GM12878 (cell line): ENCODE measurements at regions not wholly inside any gene's neighbourhood (a gene's known extent, or its start where the extent isn't known, plus 50 kb on each side); places are given as distances from the start of the nearest gene placed in this dataset.

Source experiments
- CREB1 ChIP-seq: IDR thresholded peaks from 2 replicates; pipeline ENCODE4 v1.6.1; 2012; ENCODE audit warnings: low read depth, mild to moderate bottlenecking, inconsistent platforms
- CREM ChIP-seq: IDR thresholded peaks from 2 replicates; pipeline ENCODE4 v1.6.1; 2014; ENCODE audit warnings: antibody characterized with exemption, low read depth
- CTCF ChIP-seq, 3 experiments: IDR thresholded peaks in 2 of 3; conservative IDR thresholded peaks in 1 of 3; 2 replicates each; pipeline ENCODE4 v1.5.1; 2011; ENCODE audit warnings: low read depth in 3 of 3, low read length in 3 of 3, mild to moderate bottlenecking in 3 of 3, control low read depth in 2 of 3, moderate library complexity in 2 of 3, inconsistent platforms in 1 of 3, mixed read lengths in 1 of 3; ENCODE audit not compliant: control insufficient read depth in 2 of 3, insufficient read depth in 1 of 3; ENCODE audit errors: extremely low read depth in 1 of 3
- HDAC2 ChIP-seq: fragments of 200-600 bp; sonication (generic); IDR thresholded peaks from 2 replicates; pipeline ENCODE4 v1.6.1; 2017
- MTA2 ChIP-seq: fragments of 450-650 bp; IDR thresholded peaks from 2 replicates; pipeline ENCODE4 v1.6.1; 2016; ENCODE audit warnings: low read depth, mild to moderate bottlenecking, moderate library complexity
- NR2F1 ChIP-seq: fragments of 450-650 bp; conservative IDR thresholded peaks from 2 replicates; pipeline ENCODE4 v1.6.1; 2017; ENCODE audit warnings: mild to moderate bottlenecking
- PAX8 ChIP-seq: fragments of 450-650 bp; IDR thresholded peaks from 2 replicates; pipeline ENCODE4 v1.6.1; 2017; ENCODE audit warnings: mild to moderate bottlenecking, moderate library complexity
- POLR2AphosphoS5 ChIP-seq: IDR thresholded peaks from 2 replicates; pipeline ENCODE4 v1.6.1; 2011; ENCODE audit warnings: mild to moderate bottlenecking, low read length, inconsistent platforms
- REST ChIP-seq: IDR thresholded peaks from 2 replicates; pipeline ENCODE4 v1.6.1; 2012; ENCODE audit warnings: mild to moderate bottlenecking, low read depth, low read length
- RFX5 ChIP-seq: IDR thresholded peaks from 2 replicates; pipeline ENCODE4 v1.6.1; 2011; ENCODE audit warnings: low read depth, low read length, improper control_type of control experiment
- TAF1 ChIP-seq: IDR thresholded peaks from 2 replicates; pipeline ENCODE4 v1.6.1; 2011; ENCODE audit warnings: mild to moderate bottlenecking, low read depth, low read length, borderline replicate concordance
- TF ChIP-seq, protein P1 (sequence below): fragments of 450-650 bp; IDR thresholded peaks from 2 replicates; pipeline ENCODE4 v1.6.1; 2016; ENCODE audit warnings: mild to moderate bottlenecking, moderate library complexity, borderline replicate concordance

DNA sequence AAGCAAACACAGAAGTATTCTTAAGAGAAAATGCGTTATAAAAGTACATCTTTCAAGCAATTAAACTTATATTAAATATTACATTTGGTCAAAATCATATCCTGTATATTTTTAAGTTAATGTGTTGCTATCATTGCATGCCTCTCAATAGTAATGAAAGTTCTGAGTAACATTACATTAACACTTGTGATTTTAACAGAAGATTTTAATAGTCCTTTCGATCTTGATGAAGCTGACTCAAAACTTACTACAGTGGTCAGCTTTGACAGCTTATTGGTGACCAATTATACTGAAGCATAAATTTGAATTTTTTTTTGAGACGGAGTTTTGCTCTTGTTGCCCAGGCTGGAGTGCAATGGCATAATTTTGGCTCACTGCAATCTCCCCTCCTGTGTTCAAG is 303.3 kb downstream of the GALR1 start:
- TF ChIP-seq CTCF (IDR thresholded peaks at IDR 0.05 in 2 of 3, conservative IDR thresholded peaks at IDR 0.05 in 1 of 3; ENCODE audit: control insufficient read depth in 2 of 3, extremely low read depth in 1 of 3, insufficient read depth in 1 of 3, low read depth in 3 of 3, low read length in 3 of 3) (no peak), NR2F1 (no peak), CREB1 (no peak), RFX5 (no peak), MTA2 (no peak), TAF1 (no peak), POLR2AphosphoS5 (no peak), REST (no peak), HDAC2 (no peak), CREM (no peak), PAX8 (no peak)
- TF ChIP-seq, protein P1, sequence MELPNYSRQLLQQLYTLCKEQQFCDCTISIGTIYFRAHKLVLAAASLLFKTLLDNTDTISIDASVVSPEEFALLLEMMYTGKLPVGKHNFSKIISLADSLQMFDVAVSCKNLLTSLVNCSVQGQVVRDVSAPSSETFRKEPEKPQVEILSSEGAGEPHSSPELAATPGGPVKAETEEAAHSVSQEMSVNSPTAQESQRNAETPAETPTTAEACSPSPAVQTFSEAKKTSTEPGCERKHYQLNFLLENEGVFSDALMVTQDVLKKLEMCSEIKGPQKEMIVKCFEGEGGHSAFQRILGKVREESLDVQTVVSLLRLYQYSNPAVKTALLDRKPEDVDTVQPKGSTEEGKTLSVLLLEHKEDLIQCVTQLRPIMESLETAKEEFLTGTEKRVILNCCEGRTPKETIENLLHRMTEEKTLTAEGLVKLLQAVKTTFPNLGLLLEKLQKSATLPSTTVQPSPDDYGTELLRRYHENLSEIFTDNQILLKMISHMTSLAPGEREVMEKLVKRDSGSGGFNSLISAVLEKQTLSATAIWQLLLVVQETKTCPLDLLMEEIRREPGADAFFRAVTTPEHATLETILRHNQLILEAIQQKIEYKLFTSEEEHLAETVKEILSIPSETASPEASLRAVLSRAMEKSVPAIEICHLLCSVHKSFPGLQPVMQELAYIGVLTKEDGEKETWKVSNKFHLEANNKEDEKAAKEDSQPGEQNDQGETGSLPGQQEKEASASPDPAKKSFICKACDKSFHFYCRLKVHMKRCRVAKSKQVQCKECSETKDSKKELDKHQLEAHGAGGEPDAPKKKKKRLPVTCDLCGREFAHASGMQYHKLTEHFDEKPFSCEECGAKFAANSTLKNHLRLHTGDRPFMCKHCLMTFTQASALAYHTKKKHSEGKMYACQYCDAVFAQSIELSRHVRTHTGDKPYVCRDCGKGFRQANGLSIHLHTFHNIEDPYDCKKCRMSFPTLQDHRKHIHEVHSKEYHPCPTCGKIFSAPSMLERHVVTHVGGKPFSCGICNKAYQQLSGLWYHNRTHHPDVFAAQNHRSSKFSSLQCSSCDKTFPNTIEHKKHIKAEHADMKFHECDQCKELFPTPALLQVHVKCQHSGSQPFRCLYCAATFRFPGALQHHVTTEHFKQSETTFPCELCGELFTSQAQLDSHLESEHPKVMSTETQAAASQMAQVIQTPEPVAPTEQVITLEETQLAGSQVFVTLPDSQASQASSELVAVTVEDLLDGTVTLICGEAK = no peak
